Heart left ventricle (tissue), 16 donors: ENCODE measurements at regions not wholly inside any gene's neighbourhood (a gene's known extent, or its start where the extent isn't known, plus 50 kb on each side); places are given as distances from the start of the nearest gene placed in this dataset.

Source experiments
- ATAC-seq, 4 donors: fragments of 200-7000 bp; cut with Tn5 transposase; one replicate each; pipeline ENCODE4 v1.9.1; 2020 to 2022; ENCODE audit warnings: moderate library complexity in 4 of 4, mild to moderate bottlenecking in 3 of 4, moderate number of reproducible peaks in 1 of 4
- DNase-seq, 5 donors: peaks; one replicate each; pipeline ENCODE4 v3.0.0-alpha.2; 2020
- H3K27ac ChIP-seq, 12 donors: fragments of 200-600 bp; sonication (generic) in 4 of 12; one replicate each; pipeline versions ENCODE4 v1.5.0 to v1.8.0; 2016 to 2022; ENCODE audit warnings: mild to moderate bottlenecking in 2 of 12
- H3K27me3 ChIP-seq, 9 donors: fragments of 200-600 bp; sonication (generic) in 2 of 9; one replicate each; pipeline versions ENCODE4 v1.5.1 to v1.8.0; 2016 to 2022; ENCODE audit warnings: mild to moderate bottlenecking in 3 of 9
- H3K36me3 ChIP-seq, 9 donors: fragments of 200-600 bp; sonication (generic) in 2 of 9; one replicate each; pipeline versions ENCODE4 v1.5.0 to v1.8.0; 2018 to 2022; ENCODE audit warnings: mild to moderate bottlenecking in 2 of 9
- H3K4me1 ChIP-seq, 12 donors: fragments of 200-600 bp; sonication (generic) in 4 of 12; one replicate each; pipeline versions ENCODE4 v1.5.0 to v1.8.0; 2016 to 2022; ENCODE audit warnings: mild to moderate bottlenecking in 3 of 12
- H3K4me3 ChIP-seq, 12 donors: fragments of 200-600 bp; sonication (generic) in 4 of 12; one replicate each; pipeline versions ENCODE4 v1.5.0 to v1.8.0; 2017 to 2022; ENCODE audit warnings: mild to moderate bottlenecking in 9 of 12, moderate library complexity in 4 of 12
- H3K9me3 ChIP-seq, 12 donors: fragments of 200-600 bp; sonication (generic) in 4 of 12; one replicate each; pipeline versions ENCODE4 v1.5.0 to v1.8.0; 2016 to 2022; ENCODE audit warnings: mild to moderate bottlenecking in 1 of 12
- POLR2A ChIP-seq, 2 donors: fragments of 450-650 bp; IDR thresholded peaks; one replicate each; pipeline ENCODE4 v1.6.1; 2017; ENCODE audit warnings: antibody characterized with exemption in 2 of 2, mild to moderate bottlenecking in 2 of 2, moderate library complexity in 2 of 2
- WGBS, 4 donors: extraction: QIAGEN DNeasy Blood & Tissue Kit in 2 of 4; methylation state at CpG; one replicate each; pipeline versions ENCODE4 v1.1.5 to v1.1.7; 2013 to 2018; 5-methylcytosine and 5-hydroxymethylcytosine counted together
- intact Hi-C, 10 donors: fragments of 100-400 bp; cut with DNase I; formaldehyde crosslinking; loops; one replicate each; pipeline versions ENCODE4 v1.11.1 to v1.14.2; 2022
- TF ChIP-seq, protein P1 (sequence below), 12 donors: fragments of 200-600 bp; sonication (generic) in 4 of 12; IDR thresholded peaks; one replicate each; pipeline versions ENCODE4 v1.5.0 to v1.8.0; 2018 to 2022; ENCODE audit warnings: antibody characterized with exemption in 12 of 12, mild to moderate bottlenecking in 5 of 12
- donor health status: ischemic (EF 13 %, LVEDD 7.1; RV severe dilation, severe dysfunction).
- donor health status: healthy with polysubstance abuse.
- donor health status: DM: no; HTN: yes; CAD: no.
- donor health status: DM: no; HTN: no; CAD: no.
- donor health status: ischemic (EF 25% LVEDD 6.9; RV normal size, moderate dysfunction).
- donor health status: ischemic (EF 25% LVEDD 5.7; RV mildly dilated, moderate dysfunction).
- donor health status: healthy.
- donor health status: DM: yes; HTN: yes; CAD: no.
- donor health status: ischemic (EF 35%, LVEDD 5.7; RV mildly dilated, moderate dysfunction).
- donor health status: nonischemic (EF 11% LVEDD 7.7; RV severe dilation, severe dysfunction).
- donor health status: DM: yes; HTN: yes; CAD: no.
- donor health status: PGD.
- donor health status: ischemic (EF 29% LVEDD 5.4; RV normal size, mild dysfunction).
- donor health status: nonischemic (EF 23%, LVEDD 6.1; RV moderate dilation, normal function).

DNA sequence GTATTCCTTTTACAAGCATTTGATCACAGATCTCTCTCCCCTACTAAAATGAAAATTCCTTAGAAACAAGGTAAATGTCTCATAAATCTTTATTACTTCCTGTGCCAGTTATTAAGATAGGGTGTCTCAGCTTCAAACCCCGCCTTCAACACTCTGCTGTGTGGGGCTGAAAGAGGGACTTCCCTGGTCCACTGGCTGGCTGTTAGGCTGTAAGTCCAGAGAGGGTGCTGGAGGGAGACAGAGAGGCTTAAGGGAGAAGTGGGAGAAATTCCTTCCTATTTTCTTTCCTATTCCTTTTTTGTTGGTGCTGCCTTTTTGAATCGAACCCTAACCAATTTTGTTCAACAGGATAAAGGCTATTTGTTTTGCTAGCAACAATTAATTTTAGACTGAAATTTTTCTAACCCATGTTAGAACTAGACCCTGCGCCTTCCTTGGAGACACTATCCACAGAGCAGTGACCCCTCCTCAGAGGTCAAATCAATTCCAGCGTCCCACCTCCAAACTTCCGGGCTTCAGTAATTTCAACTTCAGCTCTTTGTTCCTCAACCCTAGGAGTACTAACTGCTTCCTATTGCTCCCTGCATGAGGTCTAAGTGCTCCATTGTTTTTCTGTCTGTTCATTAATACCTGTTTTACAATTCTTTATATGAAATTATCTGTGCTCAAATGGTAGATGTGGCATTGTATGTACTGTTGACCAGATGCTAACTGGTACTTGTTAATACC is 207.5 kb upstream of the OPRM1 start:
- ATAC-seq (no peak), DNase-seq (no peak)
- Histone ChIP-seq H3K4me3 (no peak overlapping the region), H3K4me1 (no peaks in the 10 kb centered on the region), H3K27ac (no peak overlapping the region), H3K27me3 (no peaks in the 10 kb centered on the region), H3K9me3 (no peaks in the 10 kb centered on the region), H3K36me3 (no peaks in the 10 kb centered on the region)
- TF ChIP-seq, protein P1, sequence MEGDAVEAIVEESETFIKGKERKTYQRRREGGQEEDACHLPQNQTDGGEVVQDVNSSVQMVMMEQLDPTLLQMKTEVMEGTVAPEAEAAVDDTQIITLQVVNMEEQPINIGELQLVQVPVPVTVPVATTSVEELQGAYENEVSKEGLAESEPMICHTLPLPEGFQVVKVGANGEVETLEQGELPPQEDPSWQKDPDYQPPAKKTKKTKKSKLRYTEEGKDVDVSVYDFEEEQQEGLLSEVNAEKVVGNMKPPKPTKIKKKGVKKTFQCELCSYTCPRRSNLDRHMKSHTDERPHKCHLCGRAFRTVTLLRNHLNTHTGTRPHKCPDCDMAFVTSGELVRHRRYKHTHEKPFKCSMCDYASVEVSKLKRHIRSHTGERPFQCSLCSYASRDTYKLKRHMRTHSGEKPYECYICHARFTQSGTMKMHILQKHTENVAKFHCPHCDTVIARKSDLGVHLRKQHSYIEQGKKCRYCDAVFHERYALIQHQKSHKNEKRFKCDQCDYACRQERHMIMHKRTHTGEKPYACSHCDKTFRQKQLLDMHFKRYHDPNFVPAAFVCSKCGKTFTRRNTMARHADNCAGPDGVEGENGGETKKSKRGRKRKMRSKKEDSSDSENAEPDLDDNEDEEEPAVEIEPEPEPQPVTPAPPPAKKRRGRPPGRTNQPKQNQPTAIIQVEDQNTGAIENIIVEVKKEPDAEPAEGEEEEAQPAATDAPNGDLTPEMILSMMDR (IDR thresholded peaks at IDR 0.05), result no peak
- TF ChIP-seq POLR2A (IDR thresholded peaks at IDR 0.05), result no peak
- 62 to 69% (median 67%) methylated on average over 5 of the region's 5 CpGs for WGBS, 4 donors
- intact Hi-C loops, result no loop called here

DNA sequence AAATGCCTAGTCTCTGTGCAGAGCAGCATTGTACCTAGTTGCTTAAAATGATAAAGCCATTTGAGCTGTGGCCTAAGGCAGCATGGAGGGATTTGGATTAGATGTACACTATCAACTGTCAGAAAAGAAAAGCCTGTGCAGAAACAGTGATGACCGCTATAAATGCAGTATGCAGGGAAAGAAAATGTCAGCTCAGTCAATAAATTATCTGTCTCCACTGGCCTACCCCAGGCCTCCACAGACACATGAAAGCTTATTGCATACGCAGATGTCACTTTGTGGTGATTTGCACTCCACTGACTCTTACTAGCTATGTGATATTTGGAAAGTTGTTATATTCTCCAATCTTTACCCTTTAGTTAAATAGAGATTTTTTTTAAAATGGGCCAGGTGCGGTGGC is 221.9 kb upstream of the OPRM1 start:
- peaks cover 0 to 15% (median 4%) of the 10 kb centered on the region in 12 donors for H3K9me3 ChIP-seq
- H3K27ac ChIP-seq, result no peak overlapping the region
- intact Hi-C loops, result no loop called here
- no peaks in the 10 kb centered on the region for H3K27me3 ChIP-seq
- no peaks in the 10 kb centered on the region for H3K36me3 ChIP-seq
- no peaks in the 10 kb centered on the region for H3K4me1 ChIP-seq
- TF ChIP-seq, protein P1 (IDR thresholded peaks at IDR 0.05), result no peak
- no peak for TF ChIP-seq POLR2A (IDR thresholded peaks at IDR 0.05)
- ATAC-seq (no peak), DNase-seq (no peak)
- H3K4me3 ChIP-seq, result no peak overlapping the region
- WGBS, 4 donors, result 89 to 96% (median 91%) methylated on average over 3 of the region's 3 CpGs

DNA sequence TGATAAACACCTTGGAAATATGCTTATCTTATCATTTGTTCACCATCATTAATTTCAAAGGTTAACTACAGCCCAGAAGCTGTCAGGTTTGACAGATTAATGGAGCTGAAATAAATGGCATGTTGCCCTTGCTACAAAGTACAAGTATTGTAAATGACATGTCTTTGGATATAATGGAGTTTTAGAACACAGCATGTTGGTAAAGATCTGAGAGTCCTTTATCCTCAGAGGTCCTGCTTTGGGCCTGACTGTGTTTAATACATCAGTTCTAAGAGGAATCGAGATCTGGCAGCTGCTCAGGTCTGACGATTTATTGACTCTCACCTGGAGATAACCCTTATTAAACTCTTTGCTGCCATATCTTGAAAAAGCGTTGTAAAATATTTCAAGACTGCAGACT is 222.7 kb upstream of the OPRM1 start:
- H3K27me3 ChIP-seq, result no peaks in the 10 kb centered on the region
- no peak overlapping the region for H3K4me3 ChIP-seq
- no peak for ATAC-seq
- intact Hi-C loops, result no loop called here
- WGBS, 4 donors, result 44 to 62% (median 47%) methylated on average over 3 of the region's 3 CpGs
- peaks cover 0 to 18% (median 4%) of the 10 kb centered on the region in 12 donors for H3K9me3 ChIP-seq
- H3K4me1 ChIP-seq, result no peaks in the 10 kb centered on the region
- DNase-seq, result no peak
- no peaks in the 10 kb centered on the region for H3K36me3 ChIP-seq
- H3K27ac ChIP-seq, result no peak overlapping the region
- TF ChIP-seq POLR2A (IDR thresholded peaks at IDR 0.05), result no peak
- TF ChIP-seq, protein P1 (IDR thresholded peaks at IDR 0.05), result no peak

DNA sequence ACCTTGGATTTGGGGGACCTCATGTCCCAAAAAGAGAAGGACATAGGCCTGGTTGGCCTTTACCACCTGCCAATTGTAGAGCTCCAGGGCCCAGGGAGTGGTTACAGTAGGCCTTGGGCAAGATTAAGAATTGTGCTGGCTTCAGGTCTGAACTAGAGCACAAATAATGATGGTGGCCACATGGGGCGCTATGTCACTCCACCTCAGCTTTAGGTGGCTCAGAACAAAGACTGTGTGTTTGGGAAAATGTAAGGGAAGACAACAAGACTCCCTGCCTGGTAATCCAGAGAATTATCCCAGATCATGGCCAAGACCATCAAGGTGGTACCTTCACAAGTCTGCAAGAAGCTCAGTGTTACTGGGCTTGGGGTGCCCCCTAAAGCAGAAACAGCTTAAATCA is 224.9 kb upstream of the OPRM1 start:
- intact Hi-C loops, result no loop called here
- Histone ChIP-seq H3K27ac (no peak overlapping the region), H3K36me3 (no peaks in the 10 kb centered on the region), H3K27me3 (no peaks in the 10 kb centered on the region), H3K9me3 (peaks cover 0 to 18% (median 4%) of the 10 kb centered on the region in 12 donors), H3K4me1 (no peaks in the 10 kb centered on the region), H3K4me3 (no peak overlapping the region)
- 14 to 38% (median 18%) methylated on average over 1 of the region's 1 CpG for WGBS, 4 donors
- DNase-seq (no peak), ATAC-seq (no peak)
- TF ChIP-seq POLR2A (IDR thresholded peaks at IDR 0.05), result no peak
- TF ChIP-seq, protein P1 (IDR thresholded peaks at IDR 0.05), result no peak
